ENCODE measurements at regions not wholly inside any gene's neighbourhood (a gene's known extent, or its start where the extent isn't known, plus 50 kb on each side); places are given as distances from the start of the nearest gene placed in this dataset.
"Not testable (repeated sequence)": the region's sequence is repeated elsewhere in the genome, so short reads cannot be mapped to it uniquely, and the experiment has no call there.

DNA sequence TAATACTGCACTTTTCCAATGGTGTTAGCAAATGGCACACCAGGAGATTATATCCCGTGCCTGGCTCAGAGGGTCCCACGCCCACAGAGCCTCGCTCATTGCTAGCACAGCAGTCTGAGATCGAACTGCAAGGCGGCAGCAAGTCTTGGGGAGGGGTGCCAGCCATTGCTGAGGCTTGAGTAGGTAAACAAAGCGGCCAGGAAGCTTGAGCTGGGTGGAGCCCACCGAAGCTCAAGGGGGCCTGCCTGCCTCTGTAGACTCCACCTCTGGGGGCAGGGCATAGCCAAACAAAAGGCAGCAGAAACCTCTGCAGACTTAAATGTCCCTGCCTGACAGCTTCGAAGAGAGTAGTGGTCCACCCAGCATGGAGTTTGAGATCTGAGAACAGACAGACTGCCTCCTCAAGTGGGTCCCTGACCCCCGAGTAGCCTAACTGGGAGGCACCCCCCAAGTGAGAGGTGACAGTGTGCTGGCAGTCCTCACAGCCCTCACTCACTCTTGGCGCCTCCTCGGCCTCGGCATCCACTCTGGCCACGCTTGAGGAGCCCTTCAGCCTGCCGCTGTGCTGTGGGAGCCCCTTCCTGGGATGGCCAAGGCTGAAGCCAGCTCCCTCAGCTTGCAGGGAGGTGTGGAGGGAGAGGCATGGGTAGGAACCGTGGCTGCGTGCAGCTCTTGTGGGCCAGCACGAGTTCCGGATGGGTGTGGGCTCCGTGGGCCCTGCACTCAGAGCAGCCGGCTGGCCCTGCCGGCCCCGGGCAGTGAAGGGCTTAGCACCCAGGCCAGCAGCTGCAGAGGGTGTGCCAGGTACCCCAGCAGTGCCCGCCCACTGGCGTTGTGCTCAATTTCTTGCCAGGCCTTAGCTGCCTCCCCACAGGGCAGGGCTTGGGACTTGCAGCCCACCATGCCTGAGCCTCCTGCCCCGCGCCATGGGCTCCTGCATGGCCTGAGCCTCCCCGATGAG lies 188.0 kb downstream of the MMUT start:
- DNase-seq: not testable (repeated sequence)

DNA sequence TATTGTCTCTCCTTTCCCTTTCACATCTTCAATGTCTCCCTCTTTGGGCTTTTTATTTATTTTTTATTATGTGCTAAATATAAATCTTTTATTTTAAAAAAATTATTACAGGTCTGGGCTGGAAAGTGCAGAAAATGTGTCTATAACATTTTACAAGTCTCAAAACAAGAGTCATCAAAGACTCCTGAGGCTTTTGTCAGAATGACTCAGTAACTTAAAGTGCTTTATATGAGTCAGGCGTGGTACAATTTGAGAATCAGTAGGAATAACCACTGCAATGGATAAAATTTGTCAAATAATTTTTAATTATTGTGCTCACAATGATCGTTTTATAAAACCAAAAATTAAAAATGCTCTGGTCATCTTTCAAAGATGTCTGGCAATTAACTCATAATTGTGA lies 193.9 kb downstream of the MMUT start:
- no peak for DNase-seq

DNA sequence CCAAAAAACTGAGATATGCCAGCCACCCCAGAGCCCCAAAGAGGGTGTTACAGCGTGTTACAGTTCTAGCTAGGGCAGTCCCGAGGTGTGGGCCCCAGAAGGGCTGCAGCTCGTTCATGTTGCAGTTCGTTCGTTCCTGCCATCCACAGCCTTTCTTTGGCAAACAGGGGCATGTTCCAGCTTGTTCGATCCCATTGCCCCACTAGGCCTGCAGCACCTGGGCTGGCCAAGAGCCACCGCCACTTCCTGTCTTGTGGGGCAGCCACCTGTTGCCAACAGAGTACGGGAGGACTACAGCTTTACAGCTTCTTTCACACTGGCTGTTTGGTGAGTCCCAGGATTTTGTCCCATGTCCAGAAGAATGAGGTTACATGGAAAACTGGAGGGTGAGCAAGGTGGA lies 198.1 kb downstream of the MMUT start:
- peak; percentile 76 for DNase-seq

DNA sequence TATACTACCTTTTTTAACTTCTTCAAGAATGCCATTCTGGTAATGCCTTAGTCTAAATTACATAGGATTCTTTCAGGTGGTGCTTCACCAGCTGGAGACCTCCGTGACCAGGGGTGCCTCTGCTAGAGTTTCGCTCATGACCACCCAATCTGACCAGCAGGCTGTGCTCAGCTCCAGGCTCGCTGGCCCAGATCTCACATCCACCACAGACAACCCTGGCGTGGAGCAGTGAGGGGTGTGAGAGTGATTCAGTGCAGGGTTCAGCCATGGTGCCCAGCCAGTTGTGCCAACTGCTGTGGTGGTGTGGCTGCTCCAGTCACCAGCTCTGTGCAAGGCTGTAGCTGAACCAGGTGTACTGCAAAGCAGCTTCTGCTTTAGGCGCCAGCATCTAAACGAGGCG lies 198.6 kb downstream of the MMUT start:
- DNase-seq: no peak

DNA sequence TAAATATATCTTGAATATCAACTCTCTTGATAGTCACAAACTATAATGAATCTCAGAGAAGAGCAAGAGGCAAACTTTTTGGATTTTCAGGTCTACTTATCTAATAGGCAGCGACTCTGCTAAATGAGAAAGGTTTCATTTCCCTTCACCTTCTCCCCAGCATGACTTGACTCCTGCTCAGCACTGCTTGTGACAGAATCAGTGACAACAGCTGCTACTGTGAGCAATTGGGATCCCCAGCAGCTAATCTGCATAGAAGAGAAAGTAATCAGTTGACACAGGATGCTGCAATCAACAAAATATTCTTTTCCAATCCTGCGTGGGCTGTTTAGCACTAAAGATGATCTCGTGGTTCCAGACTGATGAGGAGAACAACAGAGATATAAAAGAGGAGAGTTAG lies 205.5 kb downstream of the MMUT start:
- DNase-seq: no peak

DNA sequence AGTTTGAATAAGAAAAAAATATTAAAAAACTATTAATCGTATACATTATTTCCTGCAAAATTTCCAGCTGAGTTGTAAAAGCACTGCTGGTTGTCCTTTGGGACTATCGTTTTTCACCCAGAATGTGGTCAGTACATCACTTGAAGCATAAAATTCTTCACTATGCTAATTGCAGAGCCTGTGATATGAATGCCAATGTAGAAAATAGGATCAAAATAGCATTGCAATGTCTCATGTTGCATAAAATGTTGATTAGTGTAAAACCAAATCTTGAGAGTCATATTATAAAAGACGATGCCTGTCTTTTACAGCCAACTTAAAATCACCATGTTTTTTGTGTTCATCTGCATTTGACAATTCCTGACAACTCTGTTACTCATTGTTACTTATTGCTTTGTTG lies 207.7 kb downstream of the MMUT start:
- DNase-seq: no peak

DNA sequence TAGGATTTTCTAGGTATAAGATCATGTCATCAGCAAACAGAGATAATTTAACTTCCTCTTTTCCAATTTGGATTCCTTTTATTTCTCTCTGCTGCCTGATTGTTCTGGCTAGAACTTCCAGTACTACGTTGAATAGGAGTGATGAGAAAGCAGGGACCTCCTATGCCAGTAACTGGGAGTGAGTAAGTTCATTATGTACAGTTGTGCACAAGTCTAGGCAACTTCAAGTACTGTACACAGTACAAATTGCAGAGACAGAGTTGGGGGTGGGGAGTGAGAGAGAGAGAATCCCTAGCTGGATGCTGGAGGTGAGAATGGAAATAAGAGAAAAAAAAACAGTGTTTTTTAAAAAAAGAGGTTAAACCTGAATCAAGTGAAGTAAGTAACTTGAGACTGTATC lies 210.2 kb downstream of the MMUT start:
- no peak for DNase-seq

DNA sequence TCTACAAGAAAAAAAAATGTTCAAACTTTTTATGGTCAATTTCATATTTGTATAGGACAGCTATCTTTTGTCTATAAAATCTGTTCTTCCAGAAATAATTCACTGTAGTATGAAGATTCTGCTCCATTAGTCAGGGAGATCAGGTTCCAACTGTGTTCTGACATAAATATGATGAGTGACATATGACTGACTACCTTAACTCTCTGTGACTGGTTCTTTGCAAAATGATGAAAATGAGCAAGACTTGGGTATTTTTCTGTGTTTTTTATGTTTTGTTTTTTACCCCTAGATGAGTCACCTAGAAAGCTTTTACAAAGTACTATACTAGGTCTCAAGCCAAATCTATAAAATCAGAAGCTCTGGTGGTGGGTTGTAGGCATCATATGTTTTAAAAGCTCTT lies 229.6 kb downstream of the MMUT start:
- no peak for DNase-seq

DNA sequence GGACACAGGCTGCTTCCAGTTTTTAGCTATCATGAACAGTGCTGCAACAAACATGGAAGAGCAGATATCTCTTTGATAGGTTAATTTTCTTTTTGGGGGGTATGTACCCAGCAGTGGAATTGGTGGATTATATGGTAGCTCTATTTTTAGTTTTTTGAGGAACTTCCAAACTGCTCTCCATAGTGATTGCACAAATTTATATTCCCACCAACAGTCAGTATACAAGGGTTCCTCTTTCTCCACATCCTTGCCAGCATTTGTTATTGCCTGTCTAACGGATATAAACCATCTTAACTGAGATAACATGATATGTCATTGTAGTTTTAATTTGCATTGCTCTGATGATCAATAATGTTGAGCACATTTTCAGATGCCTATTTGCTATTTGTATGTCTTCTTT lies 237.6 kb downstream of the MMUT start:
- DNase-seq: no peak

DNA sequence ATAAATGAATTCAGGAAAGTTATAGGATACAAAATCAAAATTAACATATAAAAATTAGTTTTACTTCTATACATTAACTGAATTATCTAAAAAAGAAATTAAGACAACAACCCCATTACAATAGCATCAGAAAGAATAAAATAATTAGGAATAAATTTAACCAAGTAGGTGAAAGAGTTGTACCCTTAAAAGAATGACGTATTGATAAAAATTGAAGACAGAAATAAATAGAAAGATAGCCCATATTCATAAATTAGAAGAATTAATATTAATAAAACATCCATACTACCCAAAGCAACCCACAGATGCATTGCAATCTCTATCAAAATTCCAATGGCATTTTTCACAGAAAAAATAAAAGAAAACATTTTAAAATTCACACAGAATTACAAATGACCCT lies 242.8 kb downstream of the MMUT start:
- no peak for DNase-seq

DNA sequence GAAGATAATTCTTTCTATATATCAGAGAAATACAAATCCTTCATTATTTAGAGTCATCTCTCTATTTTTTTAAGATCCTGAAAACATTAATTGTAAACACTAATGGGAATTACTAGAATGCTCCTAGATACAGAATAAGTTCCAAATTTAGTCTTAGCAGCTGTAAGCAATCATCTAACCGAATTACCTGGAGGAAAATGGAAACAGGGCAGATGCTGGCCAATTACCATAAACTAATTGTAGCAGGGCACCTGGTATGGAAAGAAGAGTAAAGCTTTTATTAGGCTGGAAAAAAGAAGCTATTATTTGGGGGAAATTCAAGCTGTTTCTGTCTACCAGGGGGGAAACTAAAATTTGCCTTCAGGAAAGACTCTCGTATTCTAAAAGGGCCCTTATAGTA lies 257.5 kb downstream of the MMUT start:
- DNase-seq: no peak

DNA sequence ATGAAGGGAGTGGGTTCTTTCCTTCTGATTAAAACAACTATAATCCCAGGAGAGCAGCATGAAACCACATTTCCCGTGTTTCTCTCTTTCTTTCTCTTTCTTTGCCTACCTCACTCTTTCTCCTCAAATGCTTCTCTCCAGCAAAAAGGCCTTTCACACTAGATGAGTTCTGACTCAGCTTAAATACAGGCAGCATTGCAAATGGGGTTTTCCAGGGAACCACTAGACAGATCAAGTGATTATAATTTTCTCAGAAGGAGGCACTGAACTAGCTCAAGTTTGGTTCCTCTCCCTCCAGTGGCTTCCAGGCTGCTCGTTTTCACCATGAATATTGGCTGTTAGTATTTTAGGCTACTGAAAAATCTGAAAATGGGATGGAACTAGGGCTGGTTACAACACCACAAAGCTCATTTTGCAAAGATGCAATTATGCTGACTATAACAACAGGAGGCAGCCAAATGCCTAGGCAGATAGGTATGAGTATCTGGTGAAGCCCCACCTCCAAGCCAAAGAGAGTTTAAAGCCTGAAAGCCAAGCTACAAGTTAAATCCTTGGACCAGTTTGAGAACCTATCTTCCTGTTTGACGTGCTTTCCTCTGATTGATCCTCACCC lies 260.0 kb downstream of the MMUT start:
- no peak for DNase-seq

DNA sequence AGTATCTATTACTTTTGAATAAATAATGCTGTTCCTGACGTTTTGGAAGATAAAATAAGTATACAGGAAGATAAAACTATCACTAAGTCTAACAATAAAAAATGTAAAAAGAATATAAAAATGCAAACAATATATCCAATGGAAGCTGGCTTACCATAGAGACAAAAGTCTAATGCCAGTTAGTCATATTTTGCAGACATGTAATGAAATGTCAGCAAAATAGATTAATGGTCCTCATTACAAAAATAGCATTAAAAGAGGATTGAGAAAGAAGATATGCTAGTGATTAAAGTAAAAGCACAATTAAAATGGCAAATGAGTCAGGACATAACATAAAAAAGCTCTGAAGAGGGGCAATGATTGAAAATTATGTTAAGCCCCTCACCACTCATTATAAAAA lies 265.0 kb downstream of the MMUT start:
- no peak for DNase-seq

DNA sequence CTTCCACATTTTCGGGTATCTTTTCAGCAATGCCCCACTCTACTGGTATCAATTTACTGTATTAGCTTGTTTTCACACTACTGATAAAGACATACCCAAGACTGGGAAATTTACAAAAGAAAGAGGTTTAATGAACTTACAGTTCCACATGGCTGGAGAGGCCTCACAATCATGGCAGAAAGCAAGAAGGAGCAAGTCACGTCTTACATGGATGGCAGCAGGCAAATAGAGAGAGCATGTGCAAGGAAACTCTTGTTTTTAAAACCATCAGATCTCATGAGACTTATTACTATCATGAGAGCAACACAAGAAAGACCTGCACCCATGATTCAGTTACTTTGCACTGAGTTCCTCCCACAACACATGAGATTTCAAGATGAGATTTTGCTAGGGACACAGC lies 300.7 kb downstream of the MMUT start:
- not testable (repeated sequence) for DNase-seq

DNA sequence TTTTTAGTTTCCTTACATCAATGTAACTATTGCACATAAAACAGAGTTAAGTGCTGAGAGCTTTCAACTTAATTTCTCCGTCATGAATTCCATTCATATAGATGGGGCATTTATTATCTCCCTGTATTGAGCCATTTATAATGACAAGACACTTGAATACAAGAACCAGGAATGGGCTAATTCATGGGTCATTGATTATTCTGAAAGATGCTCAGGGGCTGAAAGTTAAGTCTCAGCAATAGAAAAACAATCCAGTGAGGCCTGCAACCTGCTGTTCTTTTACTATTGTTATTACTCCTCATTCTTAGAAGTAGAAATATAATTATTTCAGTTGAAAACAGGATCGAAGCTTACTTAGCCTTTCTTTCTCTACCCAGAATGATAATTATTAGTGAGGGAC lies 307.7 kb downstream of the MMUT start:
- no peak for DNase-seq

DNA sequence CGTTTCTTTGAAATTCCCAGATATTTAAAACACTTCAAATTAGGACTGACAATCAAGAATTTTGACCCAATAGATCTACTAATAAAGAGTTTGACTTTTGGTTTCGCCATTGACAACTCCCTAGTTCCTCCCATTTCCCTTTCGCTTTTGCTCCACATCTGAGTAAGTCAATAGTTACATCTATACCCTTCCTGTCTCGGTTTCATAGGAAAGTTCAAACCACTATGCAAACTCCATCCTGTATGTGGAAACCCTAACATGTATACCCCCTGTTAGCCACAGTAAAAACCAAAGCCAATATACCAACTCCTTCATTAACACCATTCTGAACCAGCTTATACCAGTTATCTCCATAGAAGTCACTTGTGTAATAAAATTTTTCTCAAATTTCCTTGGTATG lies 311.1 kb downstream of the MMUT start:
- DNase-seq: no peak

DNA sequence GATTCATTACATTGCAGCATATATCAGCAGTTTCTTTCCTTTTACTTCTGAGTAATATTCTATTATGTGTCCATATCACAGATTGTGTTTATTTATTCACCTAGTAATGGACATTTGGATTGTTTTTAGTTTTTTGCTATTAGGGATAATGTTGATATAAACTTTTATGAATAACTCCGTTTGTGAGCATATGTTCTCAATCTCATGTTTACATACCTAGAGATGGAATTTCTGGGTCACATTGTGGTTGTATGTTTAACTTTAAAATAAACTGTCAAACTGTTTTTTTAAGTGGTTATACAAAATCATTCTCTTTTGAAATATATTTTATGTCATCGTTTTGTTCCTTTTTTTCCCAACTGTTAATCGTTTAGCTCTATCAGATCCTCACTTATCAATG lies 311.6 kb downstream of the MMUT start:
- DNase-seq: no peak

DNA sequence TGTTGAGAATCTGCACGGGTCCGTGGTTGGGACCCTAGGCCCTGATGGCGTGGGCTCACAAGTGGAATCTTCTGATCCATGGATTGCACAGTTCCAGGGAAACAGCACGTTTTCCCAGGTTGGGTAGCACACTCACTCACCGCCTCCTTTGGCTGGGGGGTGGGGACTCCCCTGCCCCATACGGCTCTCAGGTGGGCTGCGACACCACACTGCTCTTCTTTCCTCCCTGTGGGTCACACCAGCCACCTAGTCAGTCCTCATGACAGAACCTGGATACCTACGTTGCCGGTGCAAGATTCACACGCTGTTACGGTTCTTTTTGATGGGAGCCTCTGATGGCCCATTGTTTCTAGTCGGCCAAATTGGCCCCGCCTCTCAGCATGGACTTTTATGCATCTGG lies 312.0 kb downstream of the MMUT start:
- no peak for DNase-seq

DNA sequence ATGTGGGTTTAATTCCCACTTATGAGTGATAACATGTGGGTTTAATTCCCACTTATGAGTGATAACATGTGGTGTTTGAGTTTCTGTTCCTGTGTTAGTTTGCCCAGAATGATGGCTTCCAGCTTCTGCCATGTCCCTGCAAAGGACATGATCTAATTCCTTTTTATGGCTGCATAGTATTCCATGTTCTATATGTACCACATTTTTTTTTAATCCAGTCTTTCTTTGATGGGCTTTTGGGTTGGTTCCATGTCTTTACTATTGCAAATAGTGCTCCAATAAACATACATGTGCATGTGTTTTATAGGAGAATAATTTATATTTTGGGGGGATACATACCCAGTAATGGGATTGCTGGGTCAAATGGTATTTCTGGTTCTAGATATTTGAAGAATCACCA lies 317.8 kb downstream of the MMUT start:
- DNase-seq: no peak

DNA sequence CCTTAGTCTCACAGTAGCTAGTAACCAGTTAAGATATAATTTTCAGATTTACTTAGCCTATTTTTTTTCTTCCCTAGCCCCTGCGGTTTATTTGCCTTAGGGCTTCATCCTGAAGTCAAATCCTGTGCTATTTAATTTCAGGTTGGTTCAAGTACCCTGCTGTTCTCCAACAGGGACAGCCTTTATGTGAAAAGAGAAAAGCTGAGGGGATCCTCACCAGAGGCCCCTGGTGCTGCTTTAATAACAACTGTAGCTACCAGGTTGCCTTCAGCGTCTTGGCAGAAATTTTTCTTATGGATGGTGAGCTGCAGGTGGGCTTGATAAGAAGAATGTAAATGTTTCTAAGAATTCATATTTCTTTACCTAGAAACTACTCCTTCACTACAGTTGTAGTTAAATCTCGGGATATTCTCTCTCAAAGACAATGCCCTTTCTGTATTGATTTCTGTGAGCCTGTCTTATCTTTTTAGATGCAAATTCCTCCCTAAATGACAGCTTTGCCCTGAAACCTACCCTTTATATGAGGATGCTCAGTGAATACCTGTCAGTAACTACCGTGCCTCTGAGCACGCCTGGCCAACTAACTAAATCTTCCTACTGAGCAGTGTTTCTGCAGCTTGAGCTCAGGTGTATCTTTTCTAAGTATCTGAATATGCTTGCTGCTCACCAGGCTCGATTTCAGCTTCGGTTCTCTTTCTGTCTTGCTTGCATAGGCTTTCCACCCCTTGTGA lies 320.5 kb downstream of the MMUT start:
- no peak for DNase-seq

DNA sequence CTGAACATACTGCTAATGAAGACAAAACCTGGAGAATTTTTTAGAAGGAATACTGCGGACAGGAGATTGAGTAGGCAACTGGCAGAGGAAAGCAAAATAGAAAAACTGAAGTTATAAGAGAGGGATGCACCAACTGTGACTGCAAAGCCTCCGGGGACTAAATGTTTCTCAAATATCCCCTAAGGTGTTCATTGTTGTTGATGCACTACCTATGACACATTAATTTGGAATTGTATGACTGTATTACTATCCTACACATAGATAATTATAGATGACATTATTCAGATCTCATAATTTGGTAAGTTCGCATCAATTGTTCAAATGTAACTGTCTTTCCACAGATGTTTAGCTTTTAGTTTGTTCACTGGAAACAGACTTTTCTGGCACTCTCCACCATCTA lies 341.1 kb downstream of the MMUT start:
- no peak for DNase-seq

DNA sequence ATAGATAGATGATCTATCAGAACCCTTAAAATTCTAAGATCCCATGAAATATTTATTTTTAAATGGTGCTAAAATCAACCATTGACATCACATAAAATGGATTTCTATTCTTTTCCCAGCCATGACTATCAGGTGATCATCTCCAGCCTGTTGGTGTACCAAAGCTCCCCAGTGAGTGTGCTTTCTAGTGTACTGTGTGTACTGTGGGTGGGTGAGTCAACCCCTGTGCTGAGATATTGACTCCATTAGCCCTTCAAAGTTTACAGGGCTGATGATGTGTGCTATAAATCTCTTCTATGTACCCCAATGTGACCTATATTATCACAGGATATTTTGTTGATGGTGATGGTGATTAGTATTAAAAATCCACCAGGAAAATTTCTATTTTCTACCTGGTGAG lies 344.6 kb downstream of the MMUT start:
- DNase-seq: no peak

DNA sequence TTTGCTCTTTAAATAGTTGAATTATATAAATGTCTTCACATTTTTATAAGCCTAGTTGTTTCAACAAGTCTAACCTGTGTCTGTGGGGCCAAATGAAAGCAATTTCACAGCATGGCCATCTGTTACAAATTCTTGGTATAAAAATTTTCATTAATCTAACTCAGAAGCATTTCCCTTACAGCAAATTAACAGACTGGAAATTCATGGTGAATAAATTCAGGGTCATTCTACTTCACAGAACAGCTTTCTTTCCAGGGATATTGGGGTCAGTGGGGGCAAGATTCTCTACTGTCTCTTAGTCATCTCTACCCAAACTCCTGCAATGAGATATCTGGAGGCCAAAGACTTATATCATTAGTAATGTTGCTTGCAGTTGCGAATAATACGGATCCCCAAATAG lies 352.1 kb downstream of the MMUT start:
- no peak for DNase-seq

DNA sequence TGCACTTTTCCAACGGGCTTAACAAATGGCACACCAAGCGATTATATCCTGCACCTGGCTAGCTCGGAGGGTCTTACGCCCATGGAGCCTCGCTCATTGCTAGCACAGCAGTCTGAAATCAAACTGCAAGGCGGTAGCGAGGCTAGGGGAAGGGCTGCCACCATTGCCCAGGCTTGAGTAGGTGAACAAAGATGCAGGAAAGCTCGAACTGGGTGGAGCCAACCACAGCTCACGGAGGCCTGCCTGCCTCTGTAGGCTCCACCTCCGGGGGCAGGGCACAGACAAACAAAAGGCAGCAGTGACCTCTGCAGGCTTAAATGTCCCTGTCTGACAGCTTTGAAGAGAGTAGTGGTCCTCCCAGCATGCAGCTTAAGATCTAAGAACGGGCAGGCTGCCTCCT lies 365.4 kb downstream of the MMUT start:
- DNase-seq: not testable (repeated sequence)

All from NCI-H510A (cell line).